ENCODE measurements at regions not wholly inside any gene's neighbourhood (a gene's known extent, or its start where the extent isn't known, plus 50 kb on each side); places are given as distances from the start of the nearest gene placed in this dataset.

DNA sequence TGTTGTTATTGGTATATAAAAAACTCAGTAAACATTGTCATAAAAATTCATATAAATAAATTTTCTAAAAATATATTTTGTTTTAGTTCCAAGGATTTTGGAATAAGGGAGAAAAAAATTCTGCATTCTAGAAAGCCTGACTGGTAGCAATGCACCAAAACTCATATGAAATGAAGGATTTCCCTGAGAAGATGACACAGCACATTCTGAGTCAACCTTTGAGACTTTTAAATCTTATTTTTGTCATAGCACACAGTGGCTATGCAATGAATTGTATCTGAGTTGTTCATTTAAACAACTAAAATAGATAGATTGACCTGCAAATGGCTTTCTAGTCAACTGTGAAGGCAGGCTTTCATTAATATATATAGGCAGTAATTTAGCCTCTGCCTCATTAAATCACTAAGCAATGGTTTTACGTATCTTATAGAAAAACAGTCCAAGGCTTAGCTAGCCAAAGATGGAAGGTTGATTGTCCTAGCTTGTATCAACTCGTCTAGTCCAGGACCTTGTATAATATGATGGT is 239.1 kb upstream of the NEIL3 start:
- TF ChIP-seq, protein P1, sequence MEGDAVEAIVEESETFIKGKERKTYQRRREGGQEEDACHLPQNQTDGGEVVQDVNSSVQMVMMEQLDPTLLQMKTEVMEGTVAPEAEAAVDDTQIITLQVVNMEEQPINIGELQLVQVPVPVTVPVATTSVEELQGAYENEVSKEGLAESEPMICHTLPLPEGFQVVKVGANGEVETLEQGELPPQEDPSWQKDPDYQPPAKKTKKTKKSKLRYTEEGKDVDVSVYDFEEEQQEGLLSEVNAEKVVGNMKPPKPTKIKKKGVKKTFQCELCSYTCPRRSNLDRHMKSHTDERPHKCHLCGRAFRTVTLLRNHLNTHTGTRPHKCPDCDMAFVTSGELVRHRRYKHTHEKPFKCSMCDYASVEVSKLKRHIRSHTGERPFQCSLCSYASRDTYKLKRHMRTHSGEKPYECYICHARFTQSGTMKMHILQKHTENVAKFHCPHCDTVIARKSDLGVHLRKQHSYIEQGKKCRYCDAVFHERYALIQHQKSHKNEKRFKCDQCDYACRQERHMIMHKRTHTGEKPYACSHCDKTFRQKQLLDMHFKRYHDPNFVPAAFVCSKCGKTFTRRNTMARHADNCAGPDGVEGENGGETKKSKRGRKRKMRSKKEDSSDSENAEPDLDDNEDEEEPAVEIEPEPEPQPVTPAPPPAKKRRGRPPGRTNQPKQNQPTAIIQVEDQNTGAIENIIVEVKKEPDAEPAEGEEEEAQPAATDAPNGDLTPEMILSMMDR (IDR thresholded peaks at IDR 0.05) = no peak
- TF ChIP-seq POLR2A (IDR thresholded peaks at IDR 0.05) = no peak
